ENCODE measurements at regions not wholly inside any gene's neighbourhood (a gene's known extent, or its start where the extent isn't known, plus 50 kb on each side); places are given as distances from the start of the nearest gene placed in this dataset.

DNA sequence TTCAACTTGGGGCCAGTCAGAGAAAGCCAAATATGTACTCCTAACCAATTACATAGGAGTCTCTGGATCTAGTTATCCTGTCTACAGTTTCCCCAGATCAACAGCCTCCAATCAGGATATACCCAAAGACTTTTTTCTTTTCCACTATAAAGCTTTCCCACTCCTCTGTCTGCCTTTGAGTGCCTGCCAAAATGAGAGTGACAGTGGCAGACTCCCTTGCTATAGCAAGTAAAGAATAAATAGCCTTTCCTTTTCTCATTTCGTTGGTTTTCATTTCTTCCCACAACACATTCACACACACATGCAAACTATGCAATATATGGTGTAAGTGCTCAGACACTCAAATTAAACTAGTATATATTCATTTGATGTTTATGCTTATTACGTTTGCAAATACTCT lies 302.4 kb upstream of the TACR3 start:
- TF ChIP-seq ZNF707 (CRISPR knock-in tag; conservative IDR thresholded peaks at IDR 0.05), result no peak
- no peak for TF ChIP-seq KDM1A (IDR thresholded peaks at IDR 0.05)
- no peak for TF ChIP-seq CAMTA2 (CRISPR knock-in tag; conservative IDR thresholded peaks at IDR 0.05)
- TF ChIP-seq, protein P1, sequence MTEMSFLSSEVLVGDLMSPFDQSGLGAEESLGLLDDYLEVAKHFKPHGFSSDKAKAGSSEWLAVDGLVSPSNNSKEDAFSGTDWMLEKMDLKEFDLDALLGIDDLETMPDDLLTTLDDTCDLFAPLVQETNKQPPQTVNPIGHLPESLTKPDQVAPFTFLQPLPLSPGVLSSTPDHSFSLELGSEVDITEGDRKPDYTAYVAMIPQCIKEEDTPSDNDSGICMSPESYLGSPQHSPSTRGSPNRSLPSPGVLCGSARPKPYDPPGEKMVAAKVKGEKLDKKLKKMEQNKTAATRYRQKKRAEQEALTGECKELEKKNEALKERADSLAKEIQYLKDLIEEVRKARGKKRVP (CRISPR knock-in tag; IDR thresholded peaks at IDR 0.05), result no peak
- no peak for TF ChIP-seq SRF (CRISPR knock-in tag; IDR thresholded peaks at IDR 0.05)
- TF ChIP-seq, protein P2, sequence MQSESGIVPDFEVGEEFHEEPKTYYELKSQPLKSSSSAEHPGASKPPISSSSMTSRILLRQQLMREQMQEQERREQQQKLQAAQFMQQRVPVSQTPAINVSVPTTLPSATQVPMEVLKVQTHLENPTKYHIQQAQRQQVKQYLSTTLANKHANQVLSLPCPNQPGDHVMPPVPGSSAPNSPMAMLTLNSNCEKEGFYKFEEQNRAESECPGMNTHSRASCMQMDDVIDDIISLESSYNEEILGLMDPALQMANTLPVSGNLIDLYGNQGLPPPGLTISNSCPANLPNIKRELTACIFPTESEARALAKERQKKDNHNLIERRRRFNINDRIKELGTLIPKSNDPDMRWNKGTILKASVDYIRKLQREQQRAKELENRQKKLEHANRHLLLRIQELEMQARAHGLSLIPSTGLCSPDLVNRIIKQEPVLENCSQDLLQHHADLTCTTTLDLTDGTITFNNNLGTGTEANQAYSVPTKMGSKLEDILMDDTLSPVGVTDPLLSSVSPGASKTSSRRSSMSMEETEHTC (IDR thresholded peaks at IDR 0.05), result no peak
- no peak for TF ChIP-seq RFX5 (IDR thresholded peaks at IDR 0.05; ENCODE audit: low read depth, low read length)
- TF ChIP-seq, protein P3, sequence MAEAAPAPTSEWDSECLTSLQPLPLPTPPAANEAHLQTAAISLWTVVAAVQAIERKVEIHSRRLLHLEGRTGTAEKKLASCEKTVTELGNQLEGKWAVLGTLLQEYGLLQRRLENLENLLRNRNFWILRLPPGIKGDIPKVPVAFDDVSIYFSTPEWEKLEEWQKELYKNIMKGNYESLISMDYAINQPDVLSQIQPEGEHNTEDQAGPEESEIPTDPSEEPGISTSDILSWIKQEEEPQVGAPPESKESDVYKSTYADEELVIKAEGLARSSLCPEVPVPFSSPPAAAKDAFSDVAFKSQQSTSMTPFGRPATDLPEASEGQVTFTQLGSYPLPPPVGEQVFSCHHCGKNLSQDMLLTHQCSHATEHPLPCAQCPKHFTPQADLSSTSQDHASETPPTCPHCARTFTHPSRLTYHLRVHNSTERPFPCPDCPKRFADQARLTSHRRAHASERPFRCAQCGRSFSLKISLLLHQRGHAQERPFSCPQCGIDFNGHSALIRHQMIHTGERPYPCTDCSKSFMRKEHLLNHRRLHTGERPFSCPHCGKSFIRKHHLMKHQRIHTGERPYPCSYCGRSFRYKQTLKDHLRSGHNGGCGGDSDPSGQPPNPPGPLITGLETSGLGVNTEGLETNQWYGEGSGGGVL (CRISPR knock-in tag; IDR thresholded peaks at IDR 0.05), result no peak
- TF ChIP-seq ZNF140 (CRISPR knock-in tag; IDR thresholded peaks at IDR 0.05), result no peak
- TF ChIP-seq HDAC1 (IDR thresholded peaks at IDR 0.05), result no peak
- TF ChIP-seq CEBPB (tag; IDR thresholded peaks at IDR 0.05), result no peak
- no peak for TF ChIP-seq RB1 (IDR thresholded peaks at IDR 0.05; ENCODE audit: low read depth)
